ENCODE measurements at regions not wholly inside any gene's neighbourhood (a gene's known extent, or its start where the extent isn't known, plus 50 kb on each side); places are given as distances from the start of the nearest gene placed in this dataset.

GRCh38 chr10:128462844-128463243 lies 336.6 kb upstream of the MKI67 start:
- intact Hi-C loops (cut with micrococcal nuclease) = no loop called here

DNA sequence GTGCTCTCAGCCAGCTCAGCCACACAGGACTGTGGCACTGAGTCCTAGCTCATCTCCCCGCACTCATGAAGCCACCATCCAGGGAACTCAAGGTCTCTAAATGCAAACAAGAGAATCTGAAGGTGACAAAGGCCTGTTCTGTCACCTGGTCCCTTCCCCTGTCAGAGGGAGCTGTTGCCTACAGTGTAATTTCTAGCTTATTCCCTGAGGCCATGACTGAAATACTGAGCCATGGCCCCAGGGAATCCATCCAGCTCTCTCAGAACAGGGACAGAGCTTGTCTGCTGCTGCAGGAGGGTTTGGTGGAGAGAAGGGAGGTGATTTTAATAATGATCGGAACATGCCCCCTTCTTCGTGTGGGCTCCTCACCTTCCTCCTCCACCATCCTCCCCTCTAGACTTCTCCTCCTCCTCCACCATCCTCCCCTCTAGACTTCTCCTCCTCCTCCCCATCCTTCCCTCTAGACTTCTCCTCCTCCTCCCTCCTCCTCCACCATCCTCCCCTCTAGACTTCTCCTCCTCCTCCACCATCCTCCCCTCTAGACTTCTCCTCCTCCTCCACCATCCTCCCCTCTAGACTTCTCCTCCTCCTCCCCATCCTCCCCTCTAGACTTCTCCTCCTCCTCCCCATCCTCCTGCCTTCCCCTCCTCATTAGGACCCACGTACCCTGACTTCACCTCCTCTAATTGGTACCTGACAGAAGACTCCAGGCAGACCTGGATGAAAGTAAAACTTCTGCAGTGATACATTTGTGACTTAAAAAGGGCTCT lies 338.0 kb upstream of the MKI67 start:
- intact Hi-C loops (cut with micrococcal nuclease) = no loop called here

- intact Hi-C loops (cut with micrococcal nuclease) = no loop called here
Observed at GRCh38 chr10:128465697-128466096, 339.5 kb upstream of the MKI67 start.

DNA sequence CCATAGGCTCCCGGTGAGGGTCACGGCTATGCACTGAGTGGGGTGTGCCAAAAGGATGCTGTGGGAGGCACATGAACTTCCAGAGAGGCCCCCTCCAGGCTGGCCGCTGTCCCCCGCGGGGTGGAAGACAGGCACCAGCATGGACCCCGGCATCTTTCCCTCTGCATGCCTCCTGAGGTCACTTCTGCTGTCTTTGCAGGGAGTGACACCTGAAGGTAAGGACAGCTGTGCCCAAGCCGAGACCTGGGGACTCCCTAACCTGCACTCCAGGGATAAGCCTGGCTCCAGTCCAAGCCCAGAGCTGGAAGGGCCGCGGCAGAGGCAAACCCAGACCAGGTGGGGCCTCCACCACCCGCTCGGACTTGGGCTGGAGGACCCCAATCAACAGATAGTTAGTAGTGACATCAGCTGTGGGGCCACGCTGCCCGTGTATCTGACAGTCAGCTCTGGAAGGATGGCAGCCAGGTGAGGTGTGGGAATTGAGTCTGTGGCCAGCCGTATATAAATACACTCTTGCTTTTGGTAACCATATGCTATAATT lies 340.7 kb upstream of the MKI67 start:
- intact Hi-C loops (cut with micrococcal nuclease) = no loop called here

GRCh38 chr10:128468462-128468861 lies 342.2 kb upstream of the MKI67 start:
- intact Hi-C loops (cut with micrococcal nuclease) = no loop called here

DNA sequence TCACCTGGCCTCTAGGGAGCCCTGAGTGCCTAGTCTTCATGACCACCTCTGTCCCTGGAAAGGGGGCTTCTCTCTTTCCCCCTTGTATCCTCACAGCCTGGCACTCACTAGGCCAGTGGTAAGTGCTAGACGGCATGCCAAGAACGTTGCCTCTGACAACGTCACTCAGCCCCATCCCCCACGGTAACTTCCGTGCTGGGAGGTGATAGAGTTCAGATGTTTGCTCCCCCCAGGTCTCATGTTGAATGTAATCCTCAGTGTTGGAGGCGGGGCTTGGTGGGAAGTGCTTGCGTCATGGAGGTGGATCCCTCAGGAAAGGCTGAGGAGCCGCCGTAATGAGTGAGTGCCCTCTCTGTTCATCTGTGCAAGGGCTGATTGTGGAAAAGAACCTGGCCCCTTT lies 343.3 kb upstream of the MKI67 start:
- intact Hi-C loops (cut with micrococcal nuclease) = no loop called here

DNA sequence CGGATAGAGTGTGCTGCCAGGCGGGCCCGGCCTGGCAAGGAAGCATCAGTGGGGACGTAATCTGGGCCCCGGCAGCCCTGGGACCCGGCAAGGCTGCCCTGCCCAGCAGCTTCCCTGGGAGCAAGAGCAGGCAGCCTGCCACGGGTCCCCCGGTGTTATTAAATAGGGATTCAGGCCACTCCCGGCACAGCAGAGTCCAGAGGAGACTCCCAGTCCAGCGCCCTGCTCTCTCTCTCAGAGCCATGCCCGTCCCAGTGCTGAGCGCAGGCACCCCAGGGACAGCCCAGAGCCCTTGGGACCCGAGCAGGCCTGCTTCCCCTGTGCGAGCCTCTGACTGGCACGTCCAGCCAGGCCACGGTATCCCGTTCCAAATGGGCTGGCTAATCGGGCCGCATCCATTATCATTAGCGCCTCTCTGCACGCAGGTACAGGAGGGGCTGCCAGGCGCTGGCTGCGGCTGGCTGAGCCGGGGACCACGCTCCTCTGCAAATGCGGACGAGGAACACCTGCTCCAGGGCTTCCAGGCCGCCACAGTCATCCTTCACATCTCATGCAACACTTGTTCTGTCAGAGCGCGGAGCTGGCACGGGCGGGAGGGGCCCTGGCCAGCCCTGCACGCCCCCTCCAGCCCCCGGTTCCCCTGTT lies 344.2 kb upstream of the MKI67 start:
- intact Hi-C loops (cut with micrococcal nuclease) = no loop called here

GRCh38 chr10:128471151-128471550 lies 344.9 kb upstream of the MKI67 start:
- intact Hi-C loops (cut with micrococcal nuclease) = no loop called here

DNA sequence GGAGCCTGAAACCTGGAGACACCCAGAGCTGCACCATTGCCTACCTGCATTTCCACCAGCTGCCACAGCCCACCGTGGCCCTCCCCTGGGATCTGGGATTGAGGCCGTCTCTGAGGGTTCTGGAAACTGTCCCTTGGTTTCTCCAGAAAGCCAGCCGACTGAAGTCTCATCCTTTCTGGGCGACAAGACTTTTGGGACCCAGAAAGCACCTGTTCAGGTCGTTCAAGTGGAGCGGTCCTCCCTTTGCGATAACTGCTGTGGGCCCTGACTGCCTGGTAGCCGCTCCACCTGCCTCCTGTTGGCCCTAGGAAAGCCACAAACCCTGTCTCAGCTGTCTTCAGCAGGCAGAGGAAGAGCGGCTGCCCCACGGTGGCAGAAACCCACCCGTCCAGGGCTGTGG lies 346.0 kb upstream of the MKI67 start:
- intact Hi-C loops (cut with micrococcal nuclease) = no loop called here

DNA sequence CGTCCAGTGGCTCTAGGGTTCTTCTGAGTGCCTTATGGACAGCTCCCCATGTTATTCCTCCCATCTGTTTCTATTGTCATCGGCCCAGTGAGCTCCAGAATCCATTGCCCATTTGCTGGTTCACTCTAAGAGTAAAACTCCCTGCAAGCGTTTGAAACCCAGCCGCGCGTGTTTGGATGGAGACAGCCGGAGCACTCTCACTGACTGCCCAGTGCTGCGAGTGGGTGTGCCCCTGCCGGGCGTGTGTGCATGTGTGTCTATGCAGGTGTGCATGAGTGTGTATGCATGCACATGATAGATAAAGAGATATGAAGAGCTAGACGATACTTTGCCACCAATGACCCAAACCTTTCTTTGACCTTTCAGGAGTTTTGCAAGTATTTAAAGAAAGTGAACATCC lies 347.2 kb upstream of the MKI67 start:
- intact Hi-C loops (cut with micrococcal nuclease) = no loop called here

- intact Hi-C loops (cut with micrococcal nuclease) = no loop called here
Observed at GRCh38 chr10:128473911-128474310, 347.7 kb upstream of the MKI67 start.

- intact Hi-C loops (cut with micrococcal nuclease) = no loop called here
Observed at GRCh38 chr10:128474571-128474970, 348.3 kb upstream of the MKI67 start.

GRCh38 chr10:128475686-128476367 lies 349.6 kb upstream of the MKI67 start:
- intact Hi-C loops (cut with micrococcal nuclease) = no loop called here

DNA sequence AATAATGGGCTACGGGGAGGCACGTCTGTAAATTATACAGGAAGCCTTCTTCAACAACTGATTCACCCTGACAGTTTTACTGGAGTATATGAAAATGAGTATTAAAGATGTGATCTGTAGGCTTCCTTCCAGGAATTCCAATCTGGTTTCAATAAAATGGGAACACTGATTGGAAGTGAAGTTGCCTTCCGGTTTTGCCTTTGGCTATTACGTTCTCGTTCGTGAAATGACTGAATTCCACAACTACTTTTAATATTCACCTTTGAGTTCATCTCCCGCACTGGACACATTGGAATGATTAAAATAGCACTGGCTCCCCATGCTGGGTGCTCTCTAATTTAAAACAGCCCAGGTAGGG lies 350.1 kb upstream of the MKI67 start:
- intact Hi-C loops (cut with micrococcal nuclease) = no loop called here

DNA sequence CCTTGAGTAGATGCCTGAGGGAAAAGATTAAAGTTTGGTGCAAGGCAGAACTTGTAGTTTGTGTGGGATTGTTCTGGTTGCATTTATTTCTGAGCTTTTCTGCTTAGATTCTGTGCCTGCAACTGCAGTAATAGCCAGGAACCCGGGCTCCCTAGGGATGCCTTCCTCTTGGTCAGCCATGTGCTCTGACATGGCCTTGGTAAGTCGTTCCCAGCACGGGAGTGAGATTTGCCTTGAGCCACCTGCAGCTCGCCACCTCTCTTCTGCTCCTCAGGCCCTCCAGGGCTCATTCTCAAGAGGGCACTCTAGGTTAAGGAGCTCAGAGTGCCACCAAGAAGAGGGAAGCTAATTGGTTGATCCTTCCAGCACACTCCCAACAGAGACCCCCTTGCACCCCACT lies 350.6 kb upstream of the MKI67 start:
- intact Hi-C loops (cut with micrococcal nuclease) = no loop called here

DNA sequence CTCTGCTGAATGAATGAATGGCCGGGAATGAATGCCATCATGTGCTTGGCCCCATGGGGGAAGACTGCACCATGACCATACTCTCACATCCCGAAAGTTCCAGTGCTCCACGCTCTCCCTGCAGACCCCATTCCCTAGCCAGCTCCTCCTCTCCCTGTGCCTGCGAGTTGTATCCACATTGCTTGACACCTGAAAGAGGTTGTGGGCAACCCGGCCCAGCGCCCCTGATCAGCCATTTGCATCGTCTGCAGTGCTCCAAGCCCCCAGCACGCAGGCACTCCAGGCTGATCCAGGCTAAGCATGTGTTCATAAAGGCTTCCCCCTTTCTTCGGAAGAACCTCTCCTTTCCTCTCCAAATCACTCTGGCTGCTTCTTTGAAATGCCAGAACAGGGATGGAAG lies 354.4 kb upstream of the MKI67 start:
- intact Hi-C loops (cut with micrococcal nuclease) = no loop called here

GRCh38 chr10:128481152-128481840 lies 355.1 kb upstream of the MKI67 start:
- intact Hi-C loops (cut with micrococcal nuclease) = no loop called here

- intact Hi-C loops (cut with micrococcal nuclease) = no loop called here
Observed at GRCh38 chr10:128482052-128482451, 355.8 kb upstream of the MKI67 start.

- intact Hi-C loops (cut with micrococcal nuclease) = no loop called here
Observed at GRCh38 chr10:128483216-128483615, 357.0 kb upstream of the MKI67 start.

DNA sequence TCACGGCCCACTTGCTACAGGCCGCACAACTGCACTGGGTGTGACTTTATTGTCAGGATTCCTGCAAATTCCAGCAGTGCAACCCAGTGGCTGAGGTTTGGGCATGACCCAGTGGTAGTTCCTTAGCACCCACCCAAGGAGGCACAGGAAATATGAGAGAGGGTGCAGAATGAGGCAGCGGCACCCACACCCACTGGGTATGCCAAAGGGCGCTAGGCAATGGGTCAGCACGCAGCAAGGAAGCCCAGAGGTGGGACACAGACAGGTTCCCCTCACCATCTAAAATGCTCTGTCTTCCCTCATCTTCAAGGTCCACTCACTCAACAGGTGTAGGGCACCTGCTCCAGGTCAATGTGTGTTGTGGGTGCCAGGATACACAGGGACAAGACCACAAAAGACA lies 357.8 kb upstream of the MKI67 start:
- intact Hi-C loops (cut with micrococcal nuclease) = no loop called here

- intact Hi-C loops (cut with micrococcal nuclease) = no loop called here
Observed at GRCh38 chr10:128485701-128486235, 359.5 kb upstream of the MKI67 start.

DNA sequence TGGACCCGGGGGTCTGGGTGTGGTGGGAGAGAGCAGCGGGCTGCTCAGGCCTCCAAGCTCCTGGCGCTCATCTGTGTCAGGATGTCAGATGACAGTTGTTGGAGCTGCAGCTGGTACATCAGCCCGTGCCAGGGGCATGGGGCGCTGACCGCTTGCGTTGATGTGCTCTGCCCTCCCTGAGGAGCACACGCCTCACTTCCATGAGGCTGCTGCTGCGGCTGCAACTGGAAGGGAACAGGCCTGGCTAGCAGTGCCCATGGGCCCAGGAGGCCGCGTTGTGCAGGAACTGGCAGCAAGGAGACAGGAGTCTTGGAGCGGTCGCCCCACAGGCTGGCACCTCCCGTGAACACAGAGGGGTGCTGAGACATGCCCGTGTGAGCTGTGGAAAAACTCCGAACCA lies 361.3 kb upstream of the MKI67 start:
- intact Hi-C loops (cut with micrococcal nuclease) = no loop called here

All from T-helper 1 cell treated with Interleukin-12 subunit alpha and Interleukin-12 subunit beta and Interleukin-4 antibody, amounts not matched to agents 30 ng/mL and 1 ng/mL, for 36 hours (primary cell).